Ascending aorta (tissue), 2 donors: ENCODE measurements at regions not wholly inside any gene's neighbourhood (a gene's known extent, or its start where the extent isn't known, plus 50 kb on each side); places are given as distances from the start of the nearest gene placed in this dataset.
"Not testable (repeated sequence)": the region's sequence is repeated elsewhere in the genome, so short reads cannot be mapped to it uniquely, and the experiment has no call there.

Source experiments
- DNase-seq, 2 donors: peaks; one replicate each; pipeline ENCODE4 v3.0.0-alpha.2; 2019; ENCODE audit warnings: low spot score in 2 of 2
- H3K27ac ChIP-seq, 2 donors: fragments of 200-600 bp; sonication (generic); one replicate each; pipeline ENCODE4 v1.5.1; 2016 to 2017; ENCODE audit warnings: mild to moderate bottlenecking in 1 of 2
- H3K27me3 ChIP-seq: fragments of 200-600 bp; sonication (generic); one replicate; pipeline ENCODE4 v1.5.1; 2017
- H3K36me3 ChIP-seq, 2 donors: fragments of 200-600 bp; sonication (generic); one replicate each; pipeline ENCODE4 v1.5.1; 2016
- H3K4me1 ChIP-seq, 2 donors: fragments of 200-600 bp; sonication (generic); one replicate each; pipeline ENCODE4 v1.5.1; 2016 to 2017; ENCODE audit warnings: mild to moderate bottlenecking in 1 of 2
- H3K4me3 ChIP-seq, 2 donors: fragments of 200-600 bp; sonication (generic); one replicate each; pipeline ENCODE4 v1.5.1; 2016 to 2017; ENCODE audit warnings: mild to moderate bottlenecking in 1 of 2
- H3K9me3 ChIP-seq, 2 donors: fragments of 200-600 bp; sonication (generic); one replicate each; pipeline ENCODE4 v1.5.1; 2016
- CTCF ChIP-seq, 3 experiments: fragments of 200-600 bp in 2 of 3; fragments of 450-650 bp in 1 of 3; sonication (generic) in 2 of 3; IDR thresholded peaks; one replicate each; pipeline ENCODE4 v1.5.1; 2016 to 2019; ENCODE audit warnings: antibody characterized with exemption in 3 of 3, mild to moderate bottlenecking in 1 of 3, moderate library complexity in 1 of 3
- intact Hi-C: fragments of 100-400 bp; cut with DNase I; formaldehyde crosslinking; loops from one replicate; pipeline ENCODE4 v1.15.1; 2023

DNA sequence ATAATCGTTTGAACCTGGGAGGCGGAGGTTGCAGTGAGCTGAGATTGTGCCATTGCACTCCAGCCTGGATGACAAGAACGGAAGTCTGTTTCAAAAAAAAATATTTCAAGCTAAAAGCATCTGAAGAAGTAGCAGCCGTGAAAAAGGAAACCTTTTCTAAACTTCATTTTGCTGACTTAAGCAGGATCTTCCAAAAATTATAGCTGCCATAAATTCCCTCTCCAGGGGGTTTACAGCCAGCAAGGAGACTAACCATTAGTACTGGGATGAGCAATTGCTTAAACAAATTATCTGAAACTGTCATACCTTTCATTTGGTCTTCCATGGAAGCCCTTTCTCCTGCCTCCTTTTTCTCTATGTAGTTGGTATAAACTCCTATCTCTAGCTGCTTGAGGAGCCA lies 69.9 kb upstream of the TSC22D1 start:
- TF ChIP-seq CTCF (IDR thresholded peaks at IDR 0.05) = no peak
- Histone ChIP-seq H3K36me3 (no peaks in the 10 kb centered on the region), H3K4me3 (no peak overlapping the region), H3K27ac (no peak overlapping the region), H3K9me3 (no peaks in the 10 kb centered on the region), H3K27me3 (no peaks in the 10 kb centered on the region), H3K4me1 (no peaks in the 10 kb centered on the region)
- intact Hi-C loops = no loop called here
- DNase-seq = no peak

DNA sequence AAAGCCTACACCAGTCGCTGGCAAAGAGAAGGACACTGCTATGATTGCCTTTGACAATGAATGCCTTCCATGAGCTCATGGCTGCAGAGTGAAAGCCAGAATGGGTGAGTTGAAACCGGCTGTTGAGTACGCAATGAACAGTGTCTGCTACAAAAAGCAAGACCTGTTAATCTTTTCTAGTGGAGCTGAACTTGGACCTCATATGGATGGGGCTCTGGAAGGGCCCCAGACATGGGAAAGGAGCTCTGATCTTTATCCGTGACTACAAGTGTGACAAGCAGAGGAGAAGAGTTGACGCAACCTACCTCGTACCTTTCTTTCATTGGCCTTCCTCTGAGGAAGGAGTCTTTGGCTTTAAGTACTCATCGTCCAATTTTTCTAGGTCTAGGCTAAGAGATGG lies 67.1 kb upstream of the TSC22D1 start:
- H3K36me3 ChIP-seq = no peaks in the 10 kb centered on the region
- no peaks in the 10 kb centered on the region for H3K27me3 ChIP-seq
- intact Hi-C loops = no loop called here
- no peak overlapping the region for H3K27ac ChIP-seq
- H3K4me1 ChIP-seq = no peaks in the 10 kb centered on the region
- no peak for DNase-seq
- H3K9me3 ChIP-seq = no peaks in the 10 kb centered on the region
- H3K4me3 ChIP-seq = no peak overlapping the region
- no peak for TF ChIP-seq CTCF (IDR thresholded peaks at IDR 0.05)

DNA sequence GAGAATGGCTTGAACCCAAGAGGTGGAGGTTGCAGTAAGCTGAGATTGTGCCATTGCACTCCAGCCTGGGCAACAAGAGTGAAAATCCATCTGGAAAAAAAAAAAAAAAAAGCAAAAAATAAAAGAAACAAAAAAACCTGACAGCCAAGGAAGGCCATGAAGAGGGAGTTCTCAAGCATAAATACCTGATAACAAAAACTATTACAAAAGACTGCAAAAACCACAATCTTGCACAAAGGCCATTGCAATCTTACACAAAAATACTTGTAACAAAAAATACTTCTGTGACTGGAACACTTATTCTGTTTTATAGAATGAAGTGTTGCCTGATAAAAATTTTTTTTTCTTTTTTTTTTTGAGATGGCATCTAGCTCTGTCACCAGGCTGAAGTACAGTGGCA lies 61.5 kb upstream of the TSC22D1 start:
- Histone ChIP-seq H3K9me3 (no peaks in the 10 kb centered on the region), H3K27me3 (no peaks in the 10 kb centered on the region), H3K36me3 (no peaks in the 10 kb centered on the region), H3K27ac (no peak overlapping the region), H3K4me1 (no peaks in the 10 kb centered on the region), H3K4me3 (no peak overlapping the region)
- intact Hi-C loops = no loop called here
- no peak for DNase-seq
- no peak for TF ChIP-seq CTCF (IDR thresholded peaks at IDR 0.05)

DNA sequence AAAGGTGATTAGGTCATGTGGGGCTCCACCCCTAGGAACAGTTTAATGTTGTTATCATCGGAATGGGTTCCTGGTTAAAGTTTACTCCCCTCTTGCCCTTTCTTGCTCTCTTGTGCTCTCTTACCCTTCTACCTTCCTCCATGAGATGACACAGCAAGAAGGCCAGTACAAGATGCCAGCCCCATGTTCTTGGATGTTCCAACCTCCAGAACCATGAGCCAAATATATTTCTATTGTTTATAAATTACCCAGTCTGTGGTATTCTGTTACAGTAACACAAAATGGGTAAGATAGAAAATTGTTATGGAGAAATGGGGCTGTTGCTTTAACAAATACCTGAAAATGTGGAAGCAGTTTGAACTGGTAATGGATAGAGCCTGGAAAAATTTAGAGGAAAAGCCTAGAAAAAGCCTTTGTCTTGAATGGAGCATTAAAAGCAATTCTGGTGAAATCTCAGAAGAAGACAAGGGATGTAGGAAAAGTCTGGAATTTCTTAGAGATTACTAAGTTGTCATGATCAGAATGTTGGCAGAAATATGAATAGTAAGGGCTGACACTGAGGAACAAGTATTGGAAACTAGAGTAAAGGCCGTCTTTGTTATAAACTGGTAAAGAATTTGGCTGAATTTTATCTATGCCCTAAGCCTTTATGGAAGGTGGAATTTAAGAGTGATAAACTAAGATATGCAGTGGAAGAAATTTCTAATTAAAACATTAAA lies 53.5 kb upstream of the TSC22D1 start:
- Histone ChIP-seq H3K4me1 (no peaks in the 10 kb centered on the region), H3K4me3 (no peak overlapping the region), H3K27ac (peak overlapping the region in 1 of 2 donors; percentile 27), H3K36me3 (no peaks in the 10 kb centered on the region), H3K27me3 (no peaks in the 10 kb centered on the region), H3K9me3 (no peaks in the 10 kb centered on the region)
- no peak for TF ChIP-seq CTCF (IDR thresholded peaks at IDR 0.05)
- intact Hi-C loops = no loop called here
- no peak for DNase-seq

- H3K4me1 ChIP-seq, intact Hi-C loops, H3K9me3 ChIP-seq, DNase-seq, H3K4me3 ChIP-seq, H3K27me3 ChIP-seq, H3K36me3 ChIP-seq: not testable (repeated sequence)
- H3K27ac ChIP-seq = peak overlapping the region in 1 of 2 donors; percentile 27
Measured at GRCh38 chr13:44628826-44629225, 52.7 kb upstream of the TSC22D1 start.

GRCh38 chr13:44627441-44627840 lies 51.3 kb upstream of the TSC22D1 start:
- Histone ChIP-seq H3K9me3 (no peaks in the 10 kb centered on the region), H3K36me3 (no peaks in the 10 kb centered on the region), H3K27ac (no peak overlapping the region), H3K4me1 (no peaks in the 10 kb centered on the region), H3K27me3 (no peaks in the 10 kb centered on the region), H3K4me3 (no peak overlapping the region)
- TF ChIP-seq CTCF (IDR thresholded peaks at IDR 0.05) = no peak
- DNase-seq = no peak
- intact Hi-C loops = no loop called here
